WTC11 (cell line): ENCODE measurements at regions not wholly inside any gene's neighbourhood (a gene's known extent, or its start where the extent isn't known, plus 50 kb on each side); places are given as distances from the start of the nearest gene placed in this dataset.

Experiments used
- ATAC-seq: fragments of 200-7000 bp; cut with Tn5 transposase; 2 replicates; pipeline ENCODE4 v1.10.0; 2021; ENCODE audit warnings: mild to moderate bottlenecking, moderate library complexity
- CTCF ChIA-PET: fragments of 300-600 bp; sonication (Branson Sonifier 250); formaldehyde crosslinking; loops from one replicate; lab custom pipeline; 2021; ENCODE audit warnings: antibody characterized with exemption; lab: Charles Lee
- POLR2A ChIA-PET: fragments of 350-600 bp; sonication (Branson Sonifier 250); formaldehyde crosslinking; loops from one replicate; lab custom pipeline; 2021; ENCODE audit warnings: antibody characterized with exemption; lab: Charles Lee
- DNase-seq: peaks from one replicate; pipeline ENCODE4 v3.0.0; 2021; ENCODE audit warnings: low spot score
- H3K27ac Mint-ChIP-seq: 2 replicates; pipeline ENCODE4 v1.8.0; 2021; ENCODE audit warnings: mixed read lengths
- H3K27me3 Mint-ChIP-seq: 2 replicates; pipeline ENCODE4 v1.8.0; 2021; ENCODE audit warnings: low read depth, mild to moderate bottlenecking, moderate library complexity, mixed read lengths
- H3K36me3 Mint-ChIP-seq: 2 replicates; pipeline ENCODE4 v1.8.0; 2021; ENCODE audit warnings: mixed read lengths
- H3K4me1 Mint-ChIP-seq: 2 replicates; pipeline ENCODE4 v1.8.0; 2022; ENCODE audit warnings: mixed read lengths
- H3K4me3 Mint-ChIP-seq: 2 replicates; pipeline ENCODE4 v1.8.0; 2021; ENCODE audit warnings: mild to moderate bottlenecking, moderate library complexity, mixed read lengths
- H3K9me3 Mint-ChIP-seq: 2 replicates; pipeline ENCODE4 v1.8.0; 2021; ENCODE audit warnings: mixed read lengths
- CDX4 ChIP-seq: fragments of 250-450 bp; sonication (Bioruptor Pico); IDR thresholded peaks from 2 replicates; pipeline ENCODE4 v1.9.0; 2021; ENCODE audit warnings: moderate library complexity, mild to moderate bottlenecking, inconsistent platforms, borderline replicate concordance
- CREB1 ChIP-seq: sonication (generic); formaldehyde crosslinking; IDR thresholded peaks from 2 replicates; pipeline ENCODE4 v1.8.0; 2023; ENCODE audit warnings: mild to moderate bottlenecking, missing genetic modification reagents
- CTCF ChIP-seq: fragments of 200-600 bp; IDR thresholded peaks from 2 replicates; pipeline ENCODE4 v1.8.0; 2022; ENCODE audit warnings: antibody characterized with exemption
- E2F4 ChIP-seq: sonication (generic); formaldehyde crosslinking; IDR thresholded peaks from 2 replicates; pipeline ENCODE4 v1.8.1; 2022; ENCODE audit warnings: low read depth, mild to moderate bottlenecking, moderate library complexity, missing genetic modification reagents, borderline replicate concordance
- EMX1 ChIP-seq: fragments of 250-450 bp; sonication (Bioruptor Pico); IDR thresholded peaks from 2 replicates; pipeline ENCODE4 v1.8.0; 2021; ENCODE audit warnings: mild to moderate bottlenecking
- GABPB1 ChIP-seq: sonication (generic); formaldehyde crosslinking; IDR thresholded peaks from 2 replicates; pipeline ENCODE4 v1.8.1; 2023; ENCODE audit warnings: mild to moderate bottlenecking, missing genetic modification reagents
- GRHL2 ChIP-seq: fragments of 250-450 bp; sonication (Bioruptor Pico); IDR thresholded peaks from 2 replicates; pipeline ENCODE4 v1.8.0; 2022; ENCODE audit warnings: mild to moderate bottlenecking, moderate library complexity; ENCODE audit not compliant: insufficient replicate concordance, severe bottlenecking
- KAT7 ChIP-seq: sonication (generic); formaldehyde crosslinking; IDR thresholded peaks from 2 replicates; pipeline ENCODE4 v1.8.1; 2023; ENCODE audit warnings: missing genetic modification reagents, mild to moderate bottlenecking, borderline replicate concordance
- MLX ChIP-seq: sonication (generic); formaldehyde crosslinking; IDR thresholded peaks from 2 replicates; pipeline ENCODE4 v1.8.1; 2023; ENCODE audit warnings: mild to moderate bottlenecking, missing genetic modification reagents, moderate library complexity
- NFATC4 ChIP-seq: fragments of 250-450 bp; sonication (Bioruptor Pico); IDR thresholded peaks from 2 replicates; pipeline ENCODE4 v1.9.0; 2021; ENCODE audit warnings: mild to moderate bottlenecking
- NR3C1 ChIP-seq: sonication (generic); formaldehyde crosslinking; conservative IDR thresholded peaks from 2 replicates; pipeline ENCODE4 v1.8.1; 2023; ENCODE audit warnings: low read depth, mild to moderate bottlenecking, missing genetic modification reagents
- RELA ChIP-seq: sonication (generic); formaldehyde crosslinking; IDR thresholded peaks from 2 replicates; pipeline ENCODE4 v1.8.1; 2022; ENCODE audit warnings: missing genetic modification reagents, mild to moderate bottlenecking, borderline replicate concordance
- SMAD3 ChIP-seq: sonication (generic); formaldehyde crosslinking; IDR thresholded peaks from 2 replicates; pipeline ENCODE4 v1.8.0; 2022; ENCODE audit warnings: missing genetic modification reagents, mild to moderate bottlenecking, borderline replicate concordance
- ZNF423 ChIP-seq: fragments of 250-450 bp; sonication (Bioruptor Pico); IDR thresholded peaks from 2 replicates; pipeline ENCODE4 v2.1.2; 2022; ENCODE audit warnings: mild to moderate bottlenecking, moderate library complexity
- TF ChIP-seq, protein P1 (sequence below): sonication (generic); formaldehyde crosslinking; IDR thresholded peaks from 2 replicates; pipeline ENCODE4 v1.8.1; 2022; ENCODE audit warnings: mild to moderate bottlenecking, moderate library complexity, missing genetic modification reagents
- TF ChIP-seq, protein P2 (sequence below): sonication (generic); formaldehyde crosslinking; conservative IDR thresholded peaks from 2 replicates; pipeline ENCODE4 v1.8.1; 2022; ENCODE audit warnings: mild to moderate bottlenecking, missing genetic modification reagents
- TF ChIP-seq, protein P3 (sequence below): sonication (generic); formaldehyde crosslinking; IDR thresholded peaks from 2 replicates; pipeline ENCODE4 v1.8.1; 2023; ENCODE audit warnings: mild to moderate bottlenecking, missing genetic modification reagents, borderline replicate concordance

- H3K9me3 Mint-ChIP-seq, result peaks cover 16% of the 10 kb centered on the region
- H3K36me3 Mint-ChIP-seq, result peaks cover 11% of the 10 kb centered on the region
- no peak overlapping the region for H3K27ac Mint-ChIP-seq
- peaks cover 11% of the 10 kb centered on the region for H3K4me1 Mint-ChIP-seq
- no peak for TF ChIP-seq NFATC4 (CRISPR knock-in tag)
- TF ChIP-seq KAT7, result no peak
- TF ChIP-seq, protein P1, sequence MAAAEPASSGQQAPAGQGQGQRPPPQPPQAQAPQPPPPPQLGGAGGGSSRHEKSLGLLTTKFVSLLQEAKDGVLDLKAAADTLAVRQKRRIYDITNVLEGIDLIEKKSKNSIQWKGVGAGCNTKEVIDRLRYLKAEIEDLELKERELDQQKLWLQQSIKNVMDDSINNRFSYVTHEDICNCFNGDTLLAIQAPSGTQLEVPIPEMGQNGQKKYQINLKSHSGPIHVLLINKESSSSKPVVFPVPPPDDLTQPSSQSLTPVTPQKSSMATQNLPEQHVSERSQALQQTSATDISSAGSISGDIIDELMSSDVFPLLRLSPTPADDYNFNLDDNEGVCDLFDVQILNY (CRISPR knock-in tag), result no peak
- TF ChIP-seq RELA (CRISPR knock-in tag), result no peak
- TF ChIP-seq CDX4 (CRISPR knock-in tag), result no peak
- no peak for TF ChIP-seq EMX1 (CRISPR knock-in tag)
- no peak for TF ChIP-seq MLX
- no peak for TF ChIP-seq CREB1
- TF ChIP-seq, protein P2, sequence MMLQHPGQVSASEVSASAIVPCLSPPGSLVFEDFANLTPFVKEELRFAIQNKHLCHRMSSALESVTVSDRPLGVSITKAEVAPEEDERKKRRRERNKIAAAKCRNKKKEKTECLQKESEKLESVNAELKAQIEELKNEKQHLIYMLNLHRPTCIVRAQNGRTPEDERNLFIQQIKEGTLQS (CRISPR knock-in tag), result no peak
- no peak for TF ChIP-seq ZNF423
- TF ChIP-seq, protein P3, sequence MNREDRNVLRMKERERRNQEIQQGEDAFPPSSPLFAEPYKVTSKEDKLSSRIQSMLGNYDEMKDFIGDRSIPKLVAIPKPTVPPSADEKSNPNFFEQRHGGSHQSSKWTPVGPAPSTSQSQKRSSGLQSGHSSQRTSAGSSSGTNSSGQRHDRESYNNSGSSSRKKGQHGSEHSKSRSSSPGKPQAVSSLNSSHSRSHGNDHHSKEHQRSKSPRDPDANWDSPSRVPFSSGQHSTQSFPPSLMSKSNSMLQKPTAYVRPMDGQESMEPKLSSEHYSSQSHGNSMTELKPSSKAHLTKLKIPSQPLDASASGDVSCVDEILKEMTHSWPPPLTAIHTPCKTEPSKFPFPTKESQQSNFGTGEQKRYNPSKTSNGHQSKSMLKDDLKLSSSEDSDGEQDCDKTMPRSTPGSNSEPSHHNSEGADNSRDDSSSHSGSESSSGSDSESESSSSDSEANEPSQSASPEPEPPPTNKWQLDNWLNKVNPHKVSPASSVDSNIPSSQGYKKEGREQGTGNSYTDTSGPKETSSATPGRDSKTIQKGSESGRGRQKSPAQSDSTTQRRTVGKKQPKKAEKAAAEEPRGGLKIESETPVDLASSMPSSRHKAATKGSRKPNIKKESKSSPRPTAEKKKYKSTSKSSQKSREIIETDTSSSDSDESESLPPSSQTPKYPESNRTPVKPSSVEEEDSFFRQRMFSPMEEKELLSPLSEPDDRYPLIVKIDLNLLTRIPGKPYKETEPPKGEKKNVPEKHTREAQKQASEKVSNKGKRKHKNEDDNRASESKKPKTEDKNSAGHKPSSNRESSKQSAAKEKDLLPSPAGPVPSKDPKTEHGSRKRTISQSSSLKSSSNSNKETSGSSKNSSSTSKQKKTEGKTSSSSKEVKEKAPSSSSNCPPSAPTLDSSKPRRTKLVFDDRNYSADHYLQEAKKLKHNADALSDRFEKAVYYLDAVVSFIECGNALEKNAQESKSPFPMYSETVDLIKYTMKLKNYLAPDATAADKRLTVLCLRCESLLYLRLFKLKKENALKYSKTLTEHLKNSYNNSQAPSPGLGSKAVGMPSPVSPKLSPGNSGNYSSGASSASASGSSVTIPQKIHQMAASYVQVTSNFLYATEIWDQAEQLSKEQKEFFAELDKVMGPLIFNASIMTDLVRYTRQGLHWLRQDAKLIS (CRISPR knock-in tag), result no peak
- no peak for TF ChIP-seq SMAD3
- TF ChIP-seq CTCF, result no peak
- TF ChIP-seq NR3C1 (CRISPR knock-in tag), result no peak
- TF ChIP-seq GABPB1, result no peak
- no peak for TF ChIP-seq E2F4 (CRISPR knock-in tag)
- TF ChIP-seq GRHL2 (CRISPR knock-in tag), result no peak
- TF ChIP-seq, all 79 proteins: peak for 0
- no peak for ATAC-seq
- ChIA-PET POLR2A (no interaction called here), CTCF (interaction anchor here (1.1 kb wide), 1 partner anchor 113 kb away, joined by 3 read pairs; no protein-coding TSS in a partner anchor)
- Mint-ChIP-seq H3K4me3 (no peak overlapping the region), H3K27me3 (no peaks in the 10 kb centered on the region)
- no peak for DNase-seq
Observed at GRCh38 chr4:81580346-81580993, 108.8 kb upstream of the RASGEF1B start.
